ENCODE measurements at regions not wholly inside any gene's neighbourhood (a gene's known extent, or its start where the extent isn't known, plus 50 kb on each side); places are given as distances from the start of the nearest gene placed in this dataset.

- Histone ChIP-seq H3K27me3 (replicated peaks in 1 of 4; ENCODE audit: control extremely low read depth in 1 of 4, control insufficient read depth in 3 of 4, insufficient read depth in 4 of 4, low read length in 3 of 4) (no peaks in the 10 kb centered on the region), H3K4me1 (ENCODE audit: control insufficient read depth in 2 of 2, insufficient read depth in 2 of 2, low read length in 2 of 2) (no peaks in the 10 kb centered on the region), H3K27ac (ENCODE audit: low read length in 2 of 2) (no peak overlapping the region), H3K4me2 (replicated peaks; ENCODE audit: low read depth, low read length, poor library complexity, severe bottlenecking) (no peak overlapping the region), H3K36me3 (replicated peaks in 1 of 2; ENCODE audit: control extremely low read depth in 1 of 2, control insufficient read depth in 1 of 2, extremely low read depth in 1 of 2, insufficient read depth in 2 of 2, low read length in 1 of 2) (no peaks in the 10 kb centered on the region), H3K9ac (ENCODE audit: low read length) (no peak overlapping the region), H4K20me1 (ENCODE audit: control insufficient read depth, insufficient read depth, low read length, poor library complexity, severe bottlenecking) (no peaks in the 10 kb centered on the region), H3K79me2 (ENCODE audit: control insufficient read depth, insufficient read depth, low read length) (no peaks in the 10 kb centered on the region), H2AFZ (ENCODE audit: insufficient read depth, low read depth, low read length, poor library complexity, severe bottlenecking) (no peak overlapping the region), H3K9me3 (ENCODE audit: control extremely low read depth in 1 of 3, control insufficient read depth in 2 of 3, insufficient read depth in 1 of 3, low read length in 2 of 3) (peaks cover 0 to 7% (median 0%) of the 10 kb centered on the region in 3 donors), H3K4me3 (ENCODE audit: control extremely low read depth in 1 of 5, extremely low read depth in 1 of 5, insufficient read depth in 1 of 5, low read depth in 2 of 5, low read length in 4 of 5) (no peak overlapping the region)
- no peak for ATAC-seq (ENCODE audit: low read depth)
- WGBS (ENCODE audit: insufficient coverage), result no CpG with 5 or more reads among the region's 2 CpGs
- CTCF ChIA-PET, result no interaction called here
- Mint-ChIP-seq H3K27ac (no peak overlapping the region), H3K27me3 (no peaks in the 10 kb centered on the region), H3K9me3 (ENCODE audit: insufficient read depth) (no peaks in the 10 kb centered on the region), H3K4me1 (no peaks in the 10 kb centered on the region), H3K4me3 (no peak overlapping the region)
- no peak for TF ChIP-seq EZH2 (IDR thresholded peaks at IDR 0.05; ENCODE audit: borderline replicate concordance, insufficient read depth, low read depth, low read length, poor library complexity, severe bottlenecking)
- TF ChIP-seq, protein P1, sequence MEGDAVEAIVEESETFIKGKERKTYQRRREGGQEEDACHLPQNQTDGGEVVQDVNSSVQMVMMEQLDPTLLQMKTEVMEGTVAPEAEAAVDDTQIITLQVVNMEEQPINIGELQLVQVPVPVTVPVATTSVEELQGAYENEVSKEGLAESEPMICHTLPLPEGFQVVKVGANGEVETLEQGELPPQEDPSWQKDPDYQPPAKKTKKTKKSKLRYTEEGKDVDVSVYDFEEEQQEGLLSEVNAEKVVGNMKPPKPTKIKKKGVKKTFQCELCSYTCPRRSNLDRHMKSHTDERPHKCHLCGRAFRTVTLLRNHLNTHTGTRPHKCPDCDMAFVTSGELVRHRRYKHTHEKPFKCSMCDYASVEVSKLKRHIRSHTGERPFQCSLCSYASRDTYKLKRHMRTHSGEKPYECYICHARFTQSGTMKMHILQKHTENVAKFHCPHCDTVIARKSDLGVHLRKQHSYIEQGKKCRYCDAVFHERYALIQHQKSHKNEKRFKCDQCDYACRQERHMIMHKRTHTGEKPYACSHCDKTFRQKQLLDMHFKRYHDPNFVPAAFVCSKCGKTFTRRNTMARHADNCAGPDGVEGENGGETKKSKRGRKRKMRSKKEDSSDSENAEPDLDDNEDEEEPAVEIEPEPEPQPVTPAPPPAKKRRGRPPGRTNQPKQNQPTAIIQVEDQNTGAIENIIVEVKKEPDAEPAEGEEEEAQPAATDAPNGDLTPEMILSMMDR (IDR thresholded peaks at IDR 0.05), result no peak
- no peak for DNase-seq
- intact Hi-C loops (cut with micrococcal nuclease), result no loop called here
- POLR2A ChIA-PET, result no interaction called here
Measured at GRCh38 chr5:114123654-114124053, 238.2 kb upstream of the KCNN2 start.

DNA sequence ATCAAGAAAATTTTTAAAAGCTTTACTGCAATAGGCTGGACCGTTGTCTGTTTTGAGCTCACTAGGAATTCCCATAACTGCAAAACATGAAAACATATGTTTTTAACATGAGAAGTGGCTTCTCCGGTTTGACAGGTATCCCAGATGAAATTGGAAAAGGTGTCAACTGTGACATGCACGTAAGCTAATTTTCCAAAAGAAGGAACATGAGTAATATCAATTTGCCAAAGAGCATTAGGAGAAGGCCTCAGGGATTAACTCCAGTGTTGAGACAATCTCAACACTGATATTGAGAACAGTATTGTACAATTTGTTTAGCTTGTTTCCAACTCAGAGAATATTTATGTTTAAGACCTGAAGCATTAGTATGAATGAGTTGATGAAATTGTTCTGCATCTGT is 215.5 kb upstream of the KCNN2 start:
- H3K4me1 ChIP-seq (ENCODE audit: control insufficient read depth in 2 of 2, insufficient read depth in 2 of 2, low read length in 2 of 2), result no peaks in the 10 kb centered on the region
- intact Hi-C loops (cut with micrococcal nuclease), result no loop called here
- no peaks in the 10 kb centered on the region for H3K27me3 ChIP-seq (replicated peaks in 1 of 4; ENCODE audit: control extremely low read depth in 1 of 4, control insufficient read depth in 3 of 4, insufficient read depth in 4 of 4, low read length in 3 of 4)
- no peaks in the 10 kb centered on the region for H4K20me1 ChIP-seq (ENCODE audit: control insufficient read depth, insufficient read depth, low read length, poor library complexity, severe bottlenecking)
- POLR2A ChIA-PET, result no interaction called here
- H3K79me2 ChIP-seq (ENCODE audit: control insufficient read depth, insufficient read depth, low read length), result no peaks in the 10 kb centered on the region
- DNase-seq, result no peak
- WGBS (ENCODE audit: insufficient coverage), result 79% methylated on average over 2 of the region's 3 CpGs
- H3K9me3 ChIP-seq (ENCODE audit: control extremely low read depth in 1 of 3, control insufficient read depth in 2 of 3, insufficient read depth in 1 of 3, low read length in 2 of 3), result peaks cover 0 to 11% (median 2%) of the 10 kb centered on the region in 3 donors
- no peak overlapping the region for H3K9ac ChIP-seq (ENCODE audit: low read length)
- Mint-ChIP-seq H3K27me3 (no peaks in the 10 kb centered on the region), H3K4me1 (no peaks in the 10 kb centered on the region), H3K9me3 (ENCODE audit: insufficient read depth) (peaks cover 17% of the 10 kb centered on the region), H3K4me3 (no peak overlapping the region), H3K27ac (no peak overlapping the region)
- no peak overlapping the region for H2AFZ ChIP-seq (ENCODE audit: insufficient read depth, low read depth, low read length, poor library complexity, severe bottlenecking)
- no peak overlapping the region for H3K4me2 ChIP-seq (replicated peaks; ENCODE audit: low read depth, low read length, poor library complexity, severe bottlenecking)
- no peak overlapping the region for H3K27ac ChIP-seq (ENCODE audit: low read length in 2 of 2)
- no peak for ATAC-seq (ENCODE audit: low read depth)
- TF ChIP-seq, protein P1 (IDR thresholded peaks at IDR 0.05), result no peak
- TF ChIP-seq EZH2 (IDR thresholded peaks at IDR 0.05; ENCODE audit: borderline replicate concordance, insufficient read depth, low read depth, low read length, poor library complexity, severe bottlenecking), result no peak
- no peak overlapping the region for H3K4me3 ChIP-seq (ENCODE audit: control extremely low read depth in 1 of 5, extremely low read depth in 1 of 5, insufficient read depth in 1 of 5, low read depth in 2 of 5, low read length in 4 of 5)
- CTCF ChIA-PET, result no interaction called here
- H3K36me3 ChIP-seq (replicated peaks in 1 of 2; ENCODE audit: control extremely low read depth in 1 of 2, control insufficient read depth in 1 of 2, extremely low read depth in 1 of 2, insufficient read depth in 2 of 2, low read length in 1 of 2), result no peaks in the 10 kb centered on the region

Measured in B cell (primary cell).